Stimulated activated CD8-positive, alpha-beta memory T cell treated with anti-CD3 and anti-CD28 coated beads, Interleukin-2, amount 100 ng/mL, for 1 hour (primary cell): ENCODE measurements at regions not wholly inside any gene's neighbourhood (a gene's known extent, or its start where the extent isn't known, plus 50 kb on each side); places are given as distances from the start of the nearest gene placed in this dataset.
"Not testable (repeated sequence)": the region's sequence is repeated elsewhere in the genome, so short reads cannot be mapped to it uniquely, and the experiment has no call there.

Experiments
- DNase-seq, 2 donors: peaks; one replicate each; pipeline ENCODE4 v3.0.0-alpha.2; 2020; ENCODE audit warnings: low read depth in 2 of 2

DNA sequence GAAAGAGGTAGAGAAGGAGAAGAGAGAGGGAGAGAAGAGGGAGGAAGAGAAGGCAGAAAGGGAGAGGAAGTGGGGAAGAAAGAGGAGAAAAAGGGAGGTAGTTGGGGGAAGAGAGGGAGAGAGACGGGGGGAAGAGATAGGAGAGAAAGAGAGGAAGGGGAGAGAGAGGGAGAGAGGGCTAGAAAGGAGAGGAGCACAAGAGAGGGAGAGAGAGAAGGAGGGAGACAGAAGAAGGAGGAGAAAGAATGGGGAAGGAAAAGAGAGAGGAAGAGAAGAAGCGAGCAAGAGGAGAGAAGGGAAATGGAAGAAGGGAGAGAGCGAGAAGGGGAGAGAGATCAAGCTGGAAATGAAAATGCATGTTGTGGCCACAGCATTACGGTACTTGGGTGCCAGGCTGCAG is 1368.4 kb upstream of the TMEM132C start:
- no peak for DNase-seq

DNA sequence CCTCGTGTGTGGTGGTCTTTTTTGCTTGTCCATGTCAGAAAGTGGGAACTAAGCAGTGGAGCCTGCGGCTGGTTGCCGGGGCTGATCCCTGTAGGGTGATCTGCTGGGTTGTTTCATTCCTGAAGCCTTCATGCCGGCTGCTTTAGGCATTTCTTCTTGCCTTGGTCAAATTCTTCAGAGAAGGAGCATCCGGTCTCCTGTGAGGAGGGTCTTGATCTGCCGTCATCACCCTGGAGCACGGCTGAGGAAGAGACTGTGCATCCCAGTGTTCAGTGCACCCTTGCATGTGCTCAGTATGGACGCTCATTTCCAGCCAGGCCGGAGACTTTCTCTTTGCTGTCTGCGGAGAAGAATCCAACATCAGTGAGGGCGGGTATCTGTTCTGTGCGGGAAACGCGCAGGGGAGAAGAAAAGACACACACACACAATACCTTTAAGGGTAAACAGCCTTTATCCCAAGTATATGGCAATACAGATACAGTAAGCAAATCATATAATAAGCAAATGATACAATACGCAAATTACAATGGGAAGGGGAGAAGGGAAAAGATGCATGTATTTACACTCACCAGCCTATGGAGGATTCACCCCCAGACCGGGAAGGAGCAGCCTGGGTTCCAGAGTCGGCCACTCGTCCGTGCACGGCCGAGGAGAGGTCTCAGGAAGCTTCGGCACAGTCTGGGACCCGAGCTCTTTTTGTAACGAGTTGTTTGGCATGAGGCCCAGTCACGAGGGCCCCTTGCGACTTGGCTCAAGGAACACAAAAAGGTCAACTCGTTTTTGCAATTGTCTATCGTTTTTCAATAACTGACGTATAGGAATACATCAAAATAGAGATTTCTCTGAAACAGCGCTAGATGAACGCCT is 1366.8 kb upstream of the TMEM132C start:
- DNase-seq, result no peak

DNA sequence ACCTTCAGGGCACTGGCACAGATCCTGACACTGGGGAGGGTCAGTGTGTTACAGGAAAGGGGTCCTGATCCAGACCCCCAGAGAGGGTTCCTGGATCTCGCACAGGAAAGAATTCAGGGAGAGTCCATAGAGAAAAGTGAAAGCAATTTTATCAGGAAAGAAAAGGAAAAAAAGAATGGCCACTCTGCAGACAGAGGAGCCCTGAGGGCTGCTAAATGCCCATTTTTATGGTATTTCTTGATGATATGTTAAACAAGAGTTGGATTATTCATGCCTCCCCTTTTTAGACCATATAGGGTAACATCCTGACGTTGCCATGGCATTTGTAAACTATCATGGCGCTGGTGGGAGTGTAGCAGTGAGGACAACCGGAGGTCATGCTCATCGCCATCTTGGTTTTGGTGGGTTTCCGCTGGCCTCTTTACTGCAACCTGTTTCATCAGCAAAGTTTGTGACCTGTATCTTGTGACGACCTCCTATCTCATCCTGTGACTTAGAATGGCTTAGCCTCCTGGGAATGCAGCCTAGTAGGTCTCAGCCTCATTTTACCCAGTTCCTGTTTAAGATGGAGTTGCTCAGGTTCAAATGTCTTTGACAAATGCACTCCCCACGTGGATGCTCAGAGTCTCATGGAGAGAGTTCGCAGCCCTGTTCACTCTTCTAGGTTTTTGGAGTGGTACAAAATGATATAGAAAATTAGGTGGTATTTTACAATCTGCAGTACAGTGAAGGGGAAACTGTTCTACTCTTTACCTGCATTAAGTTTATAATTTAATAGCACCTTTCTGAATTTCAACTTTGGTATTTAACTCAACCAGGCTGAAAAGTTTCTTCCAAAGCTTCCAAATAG is 1363.7 kb upstream of the TMEM132C start:
- DNase-seq, result no peak

DNA sequence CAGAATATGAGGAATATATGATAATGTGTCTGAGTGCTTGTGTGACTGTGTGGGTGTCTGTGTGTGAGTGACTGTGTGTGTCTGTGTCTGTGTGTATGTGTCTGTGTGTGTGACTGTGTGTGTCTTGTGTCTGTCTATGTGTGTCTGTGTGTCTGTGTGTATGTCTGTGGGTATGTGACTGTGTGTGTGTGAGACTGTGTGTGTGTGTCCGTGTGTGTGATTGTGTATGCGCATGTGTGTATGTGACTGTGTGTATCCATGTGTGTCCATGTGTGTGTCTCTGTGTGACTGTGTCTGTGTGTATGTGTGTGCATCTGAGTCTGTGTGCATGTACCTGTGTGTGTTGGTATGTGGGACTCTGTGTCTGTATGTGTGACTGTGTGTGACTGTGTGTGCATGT is 1361.2 kb upstream of the TMEM132C start:
- no peak for DNase-seq

DNA sequence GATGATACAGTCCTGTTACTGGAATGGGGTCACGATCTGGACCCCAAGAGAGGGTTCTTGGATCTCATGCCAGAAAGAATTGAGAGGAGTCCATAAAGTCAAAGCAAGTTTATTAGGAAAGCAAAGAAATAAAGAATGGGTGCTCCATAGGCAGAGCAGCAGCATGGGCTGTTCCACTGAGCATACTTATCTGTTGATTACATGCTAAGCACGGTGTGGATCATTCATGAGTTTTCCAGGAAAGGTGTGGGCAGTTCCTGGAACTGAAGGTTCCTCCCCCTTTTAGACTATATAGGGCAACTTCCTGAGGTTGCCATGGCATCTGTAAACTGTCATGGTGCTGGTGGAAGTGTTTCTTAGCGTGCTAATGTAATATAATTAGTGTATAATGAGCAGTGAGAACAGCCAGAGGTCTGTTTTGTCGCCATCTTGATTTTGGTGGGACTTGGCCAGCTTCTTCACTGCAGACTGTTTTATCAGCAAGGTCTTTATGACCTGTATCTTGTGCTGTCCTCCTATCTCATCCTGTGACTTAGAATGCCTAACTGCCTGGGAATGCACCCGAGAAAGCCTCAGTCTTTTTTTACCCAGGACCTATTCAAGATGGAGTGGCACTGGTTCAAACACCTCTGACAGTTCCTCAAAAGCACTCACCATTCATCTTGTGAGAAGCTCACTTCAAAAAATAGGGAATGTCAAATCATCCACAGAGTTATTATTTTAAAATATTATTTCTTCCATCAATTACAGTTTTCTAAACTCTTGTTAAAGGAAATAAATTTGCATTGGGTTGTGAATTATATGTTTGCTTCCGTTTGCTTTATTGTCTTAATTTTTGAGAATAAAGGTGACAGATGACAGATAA is 1358.8 kb upstream of the TMEM132C start:
- no peak for DNase-seq

DNA sequence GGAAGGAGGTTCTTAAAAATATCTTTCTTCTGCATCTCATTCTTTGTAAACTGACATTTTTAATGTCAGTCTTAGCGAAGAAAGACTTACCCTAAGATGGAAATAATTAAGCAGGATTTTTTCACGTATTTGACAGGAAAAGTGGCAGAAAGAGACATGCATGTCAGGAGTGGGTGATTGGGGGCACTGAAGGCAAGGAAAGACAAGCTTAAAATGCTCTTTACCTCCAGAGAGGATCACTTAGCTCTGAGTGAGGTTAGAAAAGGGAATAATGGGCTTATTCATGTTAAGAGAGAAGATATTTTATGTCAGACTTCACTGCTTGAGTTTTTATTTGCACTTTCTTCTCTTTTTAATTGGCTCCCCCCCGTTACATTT is 1358.2 kb upstream of the TMEM132C start:
- no peak for DNase-seq

DNA sequence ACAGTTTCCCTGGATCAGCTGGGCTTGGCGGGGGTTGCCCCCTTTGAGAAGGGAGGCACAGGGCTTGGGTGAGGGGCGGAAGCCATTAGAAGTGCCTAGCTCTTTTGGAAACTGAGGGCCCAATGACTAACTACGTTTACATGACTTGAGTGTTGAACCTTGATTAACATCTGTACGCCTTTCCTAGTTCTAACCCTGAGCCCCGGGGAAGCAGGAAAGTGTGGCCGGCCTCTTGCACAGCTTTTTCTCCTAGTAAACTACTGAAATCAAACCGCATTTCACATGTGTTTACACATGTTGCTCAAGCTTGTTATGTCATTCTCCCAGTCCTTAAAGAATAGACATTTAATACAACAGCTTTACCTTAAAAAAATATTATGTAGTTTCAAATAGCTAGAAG is 1356.4 kb upstream of the TMEM132C start:
- DNase-seq, result no peak

DNA sequence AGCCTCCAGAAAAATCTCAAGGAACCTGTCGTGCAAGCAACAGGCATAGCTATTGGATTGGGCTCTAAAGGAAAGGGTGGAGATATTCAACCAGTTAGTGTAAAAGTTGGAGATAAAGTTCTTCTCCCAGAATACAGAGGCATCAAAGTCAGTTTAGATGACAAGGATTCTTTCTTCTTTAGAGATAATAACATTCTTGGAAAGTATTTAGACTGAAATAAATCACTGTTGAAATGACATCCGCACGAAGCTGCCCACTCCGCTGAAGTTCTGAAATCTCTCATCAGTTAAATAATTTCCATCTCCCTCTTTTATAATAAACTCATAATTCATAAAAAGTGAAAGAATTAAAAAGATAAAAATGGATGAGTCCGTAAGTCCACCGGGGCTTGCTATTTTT is 1354.9 kb upstream of the TMEM132C start:
- DNase-seq, result no peak

DNA sequence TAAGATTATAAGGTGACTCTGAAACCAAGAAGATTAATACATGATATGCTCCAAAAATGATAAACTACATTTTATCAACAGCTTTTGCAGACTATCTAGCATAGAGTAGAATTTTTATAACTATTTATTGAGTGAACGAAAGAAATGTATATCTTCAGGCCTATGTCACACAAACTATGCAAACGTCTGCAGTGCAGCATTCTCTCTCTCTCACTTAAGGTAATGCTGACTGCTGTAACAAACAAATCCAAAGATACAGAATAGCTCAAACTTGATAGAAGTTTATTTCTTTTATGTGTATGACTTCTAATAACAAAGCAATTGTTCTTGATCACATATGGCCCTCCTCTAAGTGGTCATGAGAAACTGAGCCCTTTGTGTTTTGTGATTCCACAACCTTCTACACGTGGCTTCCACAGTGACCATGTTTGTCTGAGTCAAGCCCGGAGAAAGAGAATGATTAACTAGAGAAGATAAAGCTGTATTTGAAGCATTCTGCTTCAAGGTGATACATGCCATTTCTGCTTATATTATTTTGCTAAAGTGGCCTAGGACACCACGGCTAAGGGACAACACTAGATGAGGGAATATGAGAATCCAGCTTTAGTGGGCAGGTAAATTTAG is 1352.7 kb upstream of the TMEM132C start:
- no peak for DNase-seq

DNA sequence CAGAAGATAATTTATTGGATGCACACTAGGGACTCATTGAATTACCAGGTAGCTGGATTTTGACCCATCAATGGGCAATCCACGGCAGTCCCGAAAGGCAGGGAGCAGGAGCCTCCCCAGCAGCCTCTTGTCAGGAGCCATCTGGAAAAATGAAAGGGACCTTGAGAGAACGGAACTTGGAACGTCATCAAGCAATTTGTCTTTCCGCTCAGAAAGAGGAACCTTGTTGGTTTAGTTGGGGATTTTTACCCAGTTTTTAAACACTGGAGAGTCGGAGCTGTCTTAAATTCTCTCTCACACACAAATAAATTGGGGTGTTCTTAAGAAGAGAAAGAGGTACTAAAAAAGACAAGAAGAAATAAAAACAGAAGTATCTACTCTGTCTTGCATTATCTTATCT is 1351.7 kb upstream of the TMEM132C start:
- DNase-seq, result no peak

DNA sequence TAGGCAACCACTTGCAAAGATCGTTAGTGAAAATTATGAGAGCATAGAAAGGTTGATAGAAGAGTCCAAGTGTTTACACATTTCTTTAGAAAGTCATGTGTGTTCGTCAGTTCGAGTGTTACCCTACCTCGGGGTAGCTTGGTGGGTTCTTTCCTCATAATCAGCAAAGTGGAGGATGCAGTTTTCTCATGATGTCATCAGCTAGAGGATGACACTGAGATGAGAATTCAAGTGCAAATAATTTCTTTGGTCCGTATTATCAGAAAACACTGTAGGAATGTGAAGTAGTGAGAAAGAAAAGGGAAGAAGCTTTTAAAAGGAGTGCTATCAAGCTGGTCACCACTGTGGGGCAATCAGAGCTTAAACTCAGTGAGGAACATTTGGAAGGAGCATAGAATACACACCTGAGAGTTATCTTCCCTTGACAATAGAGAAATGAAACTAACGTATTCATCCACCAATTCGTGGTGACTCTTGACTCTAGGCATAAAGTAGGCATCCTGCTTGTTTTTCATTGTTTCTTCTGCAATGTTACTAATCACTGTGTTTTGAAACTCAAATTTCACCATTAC is 1340.9 kb upstream of the TMEM132C start:
- DNase-seq, result no peak

DNA sequence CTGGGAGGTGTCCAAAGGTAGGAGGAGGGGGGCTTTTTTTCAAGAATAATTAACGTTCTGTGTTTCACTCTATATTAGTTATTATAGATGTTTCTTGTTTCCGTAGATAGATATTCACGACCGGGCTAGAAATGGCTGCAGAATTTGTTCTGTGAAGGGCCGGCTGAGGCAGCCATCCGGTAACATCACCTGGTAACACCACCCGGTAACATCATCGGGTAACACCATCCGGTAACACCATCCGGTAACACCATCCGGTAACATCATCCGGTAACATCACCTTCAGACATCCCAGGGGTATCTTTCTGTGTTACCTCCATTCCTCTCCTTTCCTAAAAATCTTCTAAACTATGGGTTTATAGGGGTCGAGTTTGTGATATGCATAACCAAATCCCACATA is 1336.7 kb upstream of the TMEM132C start:
- DNase-seq, result no peak

DNA sequence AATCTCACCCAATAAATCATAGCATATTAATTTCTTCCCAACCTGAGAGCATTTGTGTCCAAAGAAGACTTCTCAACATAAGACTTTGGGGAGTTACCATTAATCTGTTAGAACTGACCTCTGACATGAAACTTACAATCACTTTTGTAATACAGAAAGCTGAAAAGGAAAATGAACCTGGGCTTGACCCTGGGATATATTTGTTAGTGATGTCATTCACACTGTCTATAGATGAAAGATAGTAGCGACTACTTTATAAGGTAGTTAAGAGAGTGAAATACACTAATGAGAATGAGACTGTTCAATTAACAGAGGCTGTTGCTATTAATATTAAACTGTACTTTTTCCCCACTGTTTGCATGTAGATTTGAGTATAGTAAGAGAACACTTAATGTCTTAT is 1334.8 kb upstream of the TMEM132C start:
- DNase-seq, result no peak

DNA sequence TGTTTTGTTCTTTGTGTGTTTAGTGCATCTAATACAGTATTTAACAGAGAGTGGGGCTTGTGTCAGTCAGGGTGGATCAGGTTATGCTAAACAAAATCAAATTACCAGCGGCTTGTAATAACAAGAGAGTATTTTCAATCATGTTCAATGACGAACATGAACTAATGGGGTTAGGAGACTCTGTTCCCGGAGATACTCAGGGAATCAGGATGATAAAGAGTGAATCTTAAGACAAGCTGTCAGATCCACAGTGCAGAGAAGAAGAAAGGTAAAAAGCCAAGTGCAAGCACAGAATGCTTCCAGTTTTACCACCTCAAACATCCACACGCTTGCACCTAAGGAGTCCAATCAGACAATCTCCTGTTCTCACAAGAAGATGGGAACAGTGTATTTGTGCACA is 1331.5 kb upstream of the TMEM132C start:
- DNase-seq, result no peak

DNA sequence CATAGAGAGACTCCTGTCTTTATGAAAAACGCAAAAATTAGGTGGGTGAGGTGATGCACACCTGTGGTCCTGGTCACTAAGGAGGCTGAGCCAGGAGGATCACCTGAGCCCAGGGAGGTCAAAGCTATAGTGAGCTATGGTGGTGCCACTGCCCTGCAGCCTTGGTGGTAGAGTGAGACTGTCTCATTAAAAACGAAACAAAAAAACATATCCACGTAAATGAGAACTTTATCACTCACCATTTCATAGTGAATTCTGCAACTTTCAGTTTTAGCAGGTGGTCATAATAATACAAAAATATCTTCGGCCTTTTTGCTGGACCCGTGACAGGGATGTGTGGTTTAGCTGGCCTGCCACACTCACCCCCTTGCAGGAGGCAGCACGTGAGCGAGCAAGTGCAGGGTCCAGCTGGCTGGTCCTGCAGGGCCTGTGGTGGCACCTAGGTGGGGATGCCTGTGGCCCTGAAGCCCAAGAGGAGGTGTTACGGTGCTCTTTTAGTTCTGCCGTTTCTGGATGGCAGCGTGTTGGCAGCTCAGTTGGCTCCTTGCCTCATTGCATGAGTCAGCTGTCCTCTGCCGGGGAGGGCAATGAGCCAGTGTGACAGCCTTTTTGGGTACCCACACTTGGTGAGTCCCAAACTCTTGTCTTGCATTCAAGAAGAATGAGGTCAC is 1330.7 kb upstream of the TMEM132C start:
- DNase-seq, result no peak

DNA sequence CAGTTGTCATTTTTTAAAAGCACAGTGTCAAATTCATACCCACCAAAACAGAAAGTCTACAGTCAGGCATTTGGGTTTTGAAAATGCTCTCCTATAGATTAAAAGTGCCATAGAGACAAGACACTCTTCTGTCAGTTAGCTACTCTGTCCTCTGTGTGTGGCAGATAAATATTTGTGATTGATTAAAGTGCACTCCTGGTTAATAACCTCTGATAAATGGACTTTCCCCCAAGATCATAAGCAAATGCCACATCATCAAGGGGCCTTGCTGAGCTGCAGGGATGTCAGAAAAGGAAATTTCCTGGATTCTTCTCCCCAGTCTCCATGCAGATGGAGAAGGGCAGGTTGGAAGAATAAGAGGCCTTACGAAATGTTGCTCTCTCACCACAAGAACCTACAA is 1329.5 kb upstream of the TMEM132C start:
- DNase-seq, result no peak

DNA sequence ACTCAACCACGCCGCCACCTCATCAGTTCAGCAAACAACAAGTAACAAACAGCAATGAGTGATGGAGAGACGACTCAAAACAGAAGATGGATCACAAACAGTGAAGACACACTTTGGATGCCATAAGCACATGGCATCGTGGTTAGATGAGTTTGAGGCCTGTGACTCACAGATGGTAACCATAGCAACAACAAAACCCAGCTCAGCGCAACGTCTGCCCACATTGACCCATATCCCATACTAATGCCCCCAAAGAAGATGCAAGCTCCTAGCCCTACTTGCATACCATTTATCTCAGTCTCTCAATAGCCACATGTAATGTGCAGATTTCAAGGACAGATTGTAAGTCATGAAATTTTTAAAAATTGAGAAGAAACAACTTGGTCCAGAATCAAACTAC is 1322.3 kb upstream of the TMEM132C start:
- no peak for DNase-seq

DNA sequence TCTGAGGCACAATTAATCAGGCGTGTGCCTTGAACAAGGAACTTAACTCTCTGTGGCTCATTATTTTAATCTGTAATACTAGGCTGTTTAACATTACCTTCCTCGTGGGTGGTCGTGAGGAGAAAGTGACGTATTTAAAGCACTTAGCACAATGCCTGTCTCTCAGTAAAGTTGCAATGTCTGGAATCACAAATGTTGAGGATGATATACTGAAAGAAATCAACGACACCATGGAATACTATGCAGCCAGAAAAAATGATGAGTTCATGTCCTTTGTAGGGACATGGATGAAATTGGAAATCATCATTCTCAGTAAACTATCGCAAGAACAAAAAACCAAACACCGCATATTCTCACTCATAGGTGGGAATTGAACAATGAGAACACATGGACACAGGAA is 1320.0 kb upstream of the TMEM132C start:
- DNase-seq, result not testable (repeated sequence)

DNA sequence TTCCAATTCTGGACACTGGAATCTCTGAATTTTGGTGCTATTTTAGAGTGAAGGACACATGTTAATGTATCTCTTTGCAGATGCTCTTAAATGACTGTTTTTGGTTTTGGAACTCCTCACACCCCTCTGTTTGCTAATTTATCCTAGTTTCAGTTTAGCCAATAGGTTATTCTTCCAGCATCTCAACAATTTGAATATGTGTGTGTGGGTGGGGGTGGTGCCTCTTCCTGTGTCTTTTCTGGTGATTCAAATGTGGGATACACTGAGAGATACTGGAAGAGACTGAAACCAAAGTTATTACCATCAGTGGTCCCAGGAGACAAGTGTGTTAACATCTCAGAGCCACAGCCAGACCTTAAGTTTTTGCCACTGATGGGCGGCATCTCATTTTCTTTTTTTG is 1317.4 kb upstream of the TMEM132C start:
- no peak for DNase-seq

DNA sequence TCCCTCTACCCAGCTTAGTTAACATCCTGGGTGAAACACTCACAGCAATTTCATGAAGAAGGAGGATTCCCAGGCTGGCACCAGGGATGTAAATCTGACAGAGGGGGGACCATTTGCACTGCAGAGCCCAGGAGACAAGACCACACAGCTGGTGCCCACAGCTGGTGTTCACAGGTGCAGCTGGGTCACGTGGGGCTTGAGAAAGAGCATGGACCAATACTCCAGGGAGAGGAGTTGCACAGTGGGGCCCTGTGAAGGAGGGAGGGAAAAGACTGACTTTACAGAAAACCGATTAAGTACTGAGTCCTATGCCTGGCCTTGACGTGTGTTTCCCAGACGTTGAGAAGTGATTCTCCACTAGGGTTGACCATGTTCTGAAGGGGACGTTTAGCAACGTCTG is 1316.7 kb upstream of the TMEM132C start:
- no peak for DNase-seq
